GM19395 (cell line): ENCODE measurements at regions not wholly inside any gene's neighbourhood (a gene's known extent, or its start where the extent isn't known, plus 50 kb on each side); places are given as distances from the start of the nearest gene placed in this dataset.

Experiments
- ATAC-seq: cut with Tn5 transposase; IDR thresholded peaks from one replicate; pipeline ENCODE4 v1.9.1; 2021; ENCODE audit warnings: mild to moderate bottlenecking, moderate library complexity; ENCODE audit not compliant: unreplicated experiment

GRCh38 chr10:8369666-8370065 is 315.2 kb downstream of the GATA3 start:
- ATAC-seq: peak; percentile 86

DNA sequence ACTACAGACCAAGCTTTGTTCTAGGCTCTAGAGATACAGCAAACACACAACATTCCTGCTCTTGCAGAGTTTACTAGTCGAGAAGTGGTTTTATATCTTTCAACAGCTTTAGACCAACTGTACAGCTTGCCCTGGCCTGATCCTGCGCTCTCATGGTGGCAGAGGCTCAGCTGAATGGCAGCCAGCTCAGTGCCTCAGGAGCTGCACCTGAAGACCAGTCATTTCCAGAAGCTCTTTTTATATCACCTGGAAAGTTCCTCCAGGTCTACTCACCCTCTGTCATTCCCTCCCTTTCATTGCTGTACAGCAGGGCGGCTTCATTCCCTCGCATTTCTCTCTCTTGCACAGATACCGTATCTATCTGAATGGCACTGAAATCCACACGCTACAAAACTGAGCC is 319.8 kb downstream of the GATA3 start:
- ATAC-seq: no peak

DNA sequence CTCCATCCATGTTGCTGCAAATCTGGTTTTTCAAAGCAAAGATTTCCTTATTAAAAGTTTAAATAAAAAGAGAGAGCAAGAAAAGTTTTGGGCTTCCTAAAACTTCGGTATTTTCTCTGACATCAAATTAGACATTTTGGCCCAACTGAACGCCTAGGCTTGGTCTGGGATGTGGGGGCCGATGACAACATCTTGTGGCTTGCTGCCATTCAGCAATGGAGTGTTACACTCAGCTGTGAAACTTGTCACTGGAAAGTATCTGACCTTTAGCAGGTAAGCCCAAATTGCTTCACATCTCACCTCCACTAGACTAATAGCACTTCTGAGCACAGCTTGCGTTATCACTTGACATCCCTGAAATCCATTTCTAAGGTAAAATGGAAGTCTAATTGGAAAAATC is 320.6 kb downstream of the GATA3 start:
- ATAC-seq: no peak

DNA sequence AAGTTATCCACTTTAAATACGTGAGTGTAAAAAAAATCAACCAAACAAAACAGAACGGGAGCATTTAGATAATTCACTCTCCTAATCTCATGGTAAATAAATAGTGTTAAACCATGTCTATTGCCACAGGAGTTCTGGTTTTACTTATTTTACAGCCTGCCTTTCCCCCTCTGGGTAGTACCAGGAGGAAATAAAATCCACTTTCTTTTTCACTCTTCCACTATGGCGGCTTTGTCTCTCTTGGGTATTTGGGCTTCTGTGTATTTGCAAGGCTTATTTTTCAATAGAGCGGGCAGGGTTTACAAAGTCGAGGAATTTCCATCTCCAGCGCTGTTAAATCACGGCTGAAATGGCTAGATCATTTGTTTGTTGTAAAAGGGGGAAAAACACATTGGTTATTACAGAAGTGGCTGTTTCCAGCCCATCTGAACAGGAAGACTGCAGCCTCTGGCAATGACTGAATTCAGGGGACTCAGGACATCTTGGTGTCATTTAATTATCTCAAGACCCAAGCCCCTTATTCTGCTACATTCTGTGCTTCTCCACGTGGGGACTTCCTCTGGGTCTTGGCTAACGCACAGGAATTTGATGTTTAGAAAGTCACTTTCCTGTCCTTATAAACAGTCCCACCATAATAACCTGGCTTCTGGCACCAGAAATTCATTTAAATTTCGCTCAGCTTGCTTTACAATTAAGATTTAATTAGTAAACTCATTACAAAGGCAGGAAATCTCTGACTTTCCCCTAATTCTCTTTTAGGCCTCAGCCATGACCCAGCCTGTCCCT is 323.9 kb downstream of the GATA3 start:
- no peak for ATAC-seq

DNA sequence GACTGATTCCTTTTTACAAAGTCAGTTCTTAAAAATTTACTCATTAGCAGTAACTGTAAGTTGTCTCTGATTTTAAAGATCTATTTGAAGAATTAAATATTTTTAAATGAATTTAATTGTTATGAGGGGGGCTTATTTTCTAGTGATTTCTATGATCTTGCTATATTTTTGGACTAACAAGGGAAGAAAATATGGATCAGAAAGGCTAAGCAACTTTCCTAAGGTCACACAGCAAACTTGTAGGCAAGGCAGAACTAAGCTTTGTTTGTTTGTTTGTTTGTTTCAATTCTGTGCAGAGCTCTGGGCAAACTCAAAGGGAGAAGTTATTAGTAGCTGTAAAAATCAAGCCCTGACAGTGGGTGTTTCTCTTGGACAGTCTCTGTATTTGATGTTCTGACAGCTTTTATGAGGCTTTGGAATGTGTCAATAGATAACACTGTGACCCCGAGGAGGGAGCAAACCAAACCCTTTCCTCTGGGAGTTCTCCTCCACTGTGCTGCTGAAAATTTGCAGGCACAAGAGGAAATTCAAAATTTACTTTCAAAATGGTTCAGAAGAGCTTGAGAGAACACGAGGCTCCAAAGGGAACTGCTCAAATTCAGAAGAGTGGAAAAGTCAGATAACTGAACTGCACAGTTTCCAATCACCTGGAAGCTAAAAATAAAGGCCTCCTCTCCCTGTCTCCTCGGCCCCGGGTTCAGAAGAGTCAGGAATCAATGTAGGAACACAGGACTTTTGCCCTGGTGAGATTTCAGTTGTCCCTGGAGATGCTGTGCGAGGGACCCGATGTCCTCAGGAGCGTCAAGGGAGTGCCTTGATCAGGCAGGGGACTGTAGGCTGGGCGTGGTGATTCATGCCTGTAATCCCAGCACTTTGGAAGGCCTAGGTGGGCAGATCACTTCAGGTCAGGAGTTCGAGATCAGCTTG is 325.7 kb downstream of the GATA3 start:
- no peak for ATAC-seq

DNA sequence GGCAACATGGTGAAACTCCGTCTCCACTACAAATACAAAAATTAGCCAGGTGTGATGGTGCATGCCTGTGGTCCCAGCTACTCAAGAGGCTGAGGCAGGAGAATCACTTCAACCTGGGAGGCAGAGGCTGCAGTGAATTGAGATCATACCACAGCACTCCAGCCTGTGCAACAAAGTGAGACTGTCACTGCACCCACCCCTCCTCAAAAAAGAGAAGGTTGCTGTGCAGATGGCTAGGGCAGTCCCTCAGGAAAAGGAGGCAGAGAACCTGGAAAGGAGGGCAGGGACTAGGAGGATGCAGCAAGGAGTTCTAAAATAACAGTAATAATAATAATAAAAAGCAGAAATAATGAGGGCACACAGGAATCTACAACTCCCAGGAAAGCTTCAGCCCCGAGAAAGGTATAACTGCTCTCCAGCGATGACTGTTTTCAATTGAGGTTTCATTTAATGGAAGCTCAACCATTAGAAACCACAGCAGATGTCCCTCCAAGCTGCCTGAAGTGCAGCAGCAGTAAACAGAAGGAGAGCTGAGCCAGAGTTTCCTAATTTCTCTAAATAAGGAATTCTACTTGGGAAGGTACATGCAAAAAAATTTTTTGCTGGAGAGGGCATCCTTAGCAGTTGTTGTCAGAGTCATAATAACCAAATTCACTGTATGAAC is 326.5 kb downstream of the GATA3 start:
- no peak for ATAC-seq

- ATAC-seq: no peak
Observed at GRCh38 chr10:8386781-8387180, 332.3 kb downstream of the GATA3 start.

- no peak for ATAC-seq
Observed at GRCh38 chr10:8389630-8390029, 335.1 kb downstream of the GATA3 start.

- no peak for ATAC-seq
Observed at GRCh38 chr10:8392216-8392615, 337.7 kb downstream of the GATA3 start.

- ATAC-seq: no peak
Observed at GRCh38 chr10:8393531-8393930, 339.0 kb downstream of the GATA3 start.

DNA sequence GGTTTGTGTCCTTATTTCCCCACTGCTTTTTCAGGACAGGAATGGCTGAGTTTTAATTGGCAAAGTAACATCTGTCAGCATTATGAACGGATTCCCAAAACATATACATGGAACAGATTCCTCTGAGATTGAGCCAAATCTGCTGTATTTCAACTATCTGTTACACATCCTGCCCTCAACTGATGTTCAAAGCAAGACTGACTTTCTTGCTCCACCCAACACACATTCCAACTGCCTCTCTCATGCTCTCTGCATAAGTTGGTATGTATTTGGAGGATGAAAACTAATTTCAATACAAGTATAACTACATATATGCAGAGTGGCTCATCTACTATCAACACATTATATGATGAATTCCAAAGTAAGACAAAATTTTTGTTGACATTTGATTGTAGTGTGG is 342.2 kb downstream of the GATA3 start:
- ATAC-seq: no peak

DNA sequence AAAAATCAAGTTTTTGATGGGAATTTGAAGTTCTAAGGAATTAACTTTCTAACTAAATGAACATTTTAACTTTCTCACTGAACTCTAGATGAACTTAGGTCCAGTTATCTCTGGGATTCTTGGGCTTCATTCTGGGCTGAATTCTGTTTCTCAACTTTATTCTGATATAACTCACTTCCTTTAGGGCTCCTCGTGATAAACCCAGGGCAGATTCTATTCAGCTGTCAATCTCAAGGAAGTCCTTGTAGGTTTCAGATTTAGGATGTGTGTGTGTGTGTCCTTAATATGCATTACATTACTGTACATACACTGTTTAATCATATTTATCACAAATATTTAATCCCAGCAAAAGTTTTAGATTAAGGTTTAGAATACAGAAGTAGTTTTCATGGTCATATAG is 344.3 kb downstream of the GATA3 start:
- no peak for ATAC-seq

DNA sequence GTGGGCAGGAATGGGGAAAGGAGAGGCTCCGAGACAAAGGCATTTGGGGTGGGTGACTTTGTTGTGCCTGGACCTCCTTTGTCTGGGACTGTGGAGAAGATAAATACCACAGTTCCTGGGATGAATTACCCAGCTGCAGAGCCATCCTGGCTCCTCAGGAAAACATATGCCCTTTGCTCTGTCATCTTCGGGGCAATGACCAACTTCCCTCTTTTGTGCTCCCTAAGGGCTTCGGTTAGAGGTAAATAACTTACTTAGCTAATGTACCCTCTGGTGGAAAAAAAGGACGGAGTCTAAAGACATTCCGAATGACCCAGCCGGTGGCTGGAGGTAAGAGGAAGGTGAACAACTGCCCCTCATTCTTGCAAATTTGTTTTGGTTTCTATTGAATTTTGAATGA is 345.7 kb downstream of the GATA3 start:
- no peak for ATAC-seq

DNA sequence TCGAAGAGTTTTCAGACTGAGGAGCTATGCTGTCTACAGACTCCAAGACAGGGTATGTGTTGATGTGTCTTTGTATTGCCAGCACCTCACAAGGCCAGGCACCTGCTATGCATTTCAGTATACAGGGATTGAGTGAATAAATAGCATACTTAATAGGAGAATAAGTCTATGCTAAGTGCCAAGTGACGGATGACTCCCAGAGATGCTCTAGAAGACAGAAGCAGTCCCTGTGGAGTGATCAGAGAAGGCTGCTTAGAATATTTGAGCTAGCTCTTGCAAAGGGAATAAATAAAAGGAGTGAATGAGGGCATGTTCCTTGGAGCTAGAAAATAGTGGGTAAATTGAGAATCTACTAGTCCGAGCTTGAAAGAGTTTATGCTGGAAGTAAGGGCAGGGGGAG is 346.4 kb downstream of the GATA3 start:
- ATAC-seq: no peak

DNA sequence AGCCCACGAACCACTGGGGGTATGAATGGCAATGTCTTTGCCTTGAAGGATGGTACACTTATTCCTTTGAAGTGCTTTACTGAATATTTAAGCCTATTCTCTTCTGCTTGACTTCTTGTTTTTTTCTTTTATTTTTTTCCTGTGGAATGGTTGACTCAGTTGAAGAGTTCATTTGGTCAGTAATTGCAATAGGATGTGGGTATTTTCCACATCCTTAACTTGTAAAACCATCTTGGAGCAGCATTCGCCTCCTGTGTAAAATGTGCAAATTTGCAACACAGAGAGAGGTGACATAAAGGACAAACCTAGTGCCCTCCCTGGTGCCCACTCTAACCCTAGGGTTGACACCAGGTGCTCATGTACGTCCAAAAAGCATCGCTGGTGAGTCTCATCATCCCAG is 347.0 kb downstream of the GATA3 start:
- no peak for ATAC-seq

DNA sequence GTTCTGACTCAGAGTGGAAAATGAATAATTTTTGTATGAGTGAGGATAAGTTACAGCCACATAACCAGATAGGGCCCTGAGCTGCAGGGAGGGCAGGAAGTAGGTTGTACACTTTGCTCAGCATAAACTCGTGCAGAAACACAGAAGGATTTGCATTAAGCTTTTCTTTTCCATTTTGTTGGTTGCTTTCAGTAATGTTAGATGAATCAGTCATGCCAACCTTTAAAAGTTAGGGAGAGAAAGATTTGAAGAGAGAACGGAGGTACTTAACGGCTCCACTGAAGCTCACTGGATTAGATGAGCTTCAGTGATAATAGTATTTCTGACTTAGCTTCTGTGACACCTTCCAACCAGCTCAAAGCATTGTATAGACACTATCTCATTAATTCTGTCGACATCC is 348.1 kb downstream of the GATA3 start:
- ATAC-seq: no peak

GRCh38 chr10:8403711-8404371 is 349.4 kb downstream of the GATA3 start:
- ATAC-seq: no peak

DNA sequence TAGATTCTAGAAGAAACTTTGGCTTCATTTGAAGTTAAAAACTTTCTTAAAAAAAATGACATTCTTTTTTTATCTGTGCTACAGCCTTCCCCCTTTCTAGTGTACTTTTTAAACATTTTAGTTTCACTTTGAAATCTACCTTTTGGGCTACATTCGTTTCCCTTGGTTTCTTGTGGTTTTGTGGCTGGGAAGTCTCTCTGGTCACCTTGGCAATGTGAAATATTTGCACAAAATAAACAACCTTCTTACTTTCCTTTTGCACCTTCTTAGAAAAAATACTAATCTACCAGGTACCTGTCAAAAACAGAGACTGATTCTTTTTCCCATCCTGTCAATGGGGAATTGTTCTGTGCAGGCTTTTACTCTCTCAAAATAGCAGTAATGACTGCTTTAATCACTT is 350.2 kb downstream of the GATA3 start:
- peak; percentile 80 for ATAC-seq

- no peak for ATAC-seq
Observed at GRCh38 chr10:8405596-8405995, 351.1 kb downstream of the GATA3 start.

DNA sequence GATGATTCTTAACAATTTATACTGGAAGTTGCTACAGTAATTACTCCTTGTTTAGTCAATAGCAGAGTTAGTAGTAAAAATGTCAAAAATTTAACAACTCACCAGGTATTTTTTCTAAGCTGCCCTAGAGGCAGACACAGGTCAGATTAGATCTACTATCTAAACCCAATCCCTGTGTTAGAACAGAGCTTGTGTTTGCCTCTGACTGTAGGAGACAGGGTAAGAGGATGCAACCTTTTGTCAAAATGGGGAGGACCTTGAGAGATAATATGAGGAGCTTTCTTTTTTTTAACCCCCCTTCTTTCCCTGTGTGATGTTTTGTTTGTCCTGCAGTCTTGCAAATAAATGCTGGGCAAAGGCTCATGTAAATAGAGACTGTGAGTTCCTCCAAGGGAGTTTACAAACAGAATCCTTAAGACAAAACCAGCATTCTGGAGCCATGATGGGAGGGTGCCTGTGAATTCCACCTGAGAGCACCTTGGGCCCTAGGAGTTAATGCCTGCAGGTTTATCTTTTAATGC is 353.1 kb downstream of the GATA3 start:
- ATAC-seq: no peak

DNA sequence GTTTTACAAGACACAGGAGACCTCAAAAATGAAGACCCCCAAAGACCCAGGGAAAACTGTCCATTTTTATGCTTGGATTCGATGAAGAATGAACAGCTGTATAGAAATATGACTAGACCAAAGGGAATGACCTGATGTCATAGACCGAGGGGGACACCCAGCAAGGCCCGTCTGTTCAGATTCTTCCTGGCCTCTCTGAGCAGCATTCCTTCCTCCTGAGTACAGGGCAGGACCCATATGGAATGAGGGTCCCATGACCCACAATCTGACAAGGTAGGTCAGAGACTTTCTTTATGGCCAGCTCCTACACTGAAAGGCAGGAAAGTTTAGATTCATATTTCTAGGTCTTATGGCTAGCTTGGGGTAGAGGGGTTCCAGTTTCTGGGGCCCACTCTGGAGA is 356.0 kb downstream of the GATA3 start:
- no peak for ATAC-seq
